Liver (tissue), 8 donors: ENCODE measurements at regions not wholly inside any gene's neighbourhood (a gene's known extent, or its start where the extent isn't known, plus 50 kb on each side); places are given as distances from the start of the nearest gene placed in this dataset.

Experiments
- DNase-seq: peaks from one replicate; pipeline ENCODE4 v3.0.0-alpha.2; 2017; ENCODE audit warnings: low spot score
- H3K27ac ChIP-seq, 2 donors: one replicate each; pipeline ENCODE4 v1.7.0; 2013; ENCODE audit warnings: inconsistent platforms in 2 of 2, low read length in 2 of 2, control low read depth in 1 of 2, low read depth in 1 of 2, mild to moderate bottlenecking in 1 of 2
- H3K27me3 ChIP-seq, 4 donors: one replicate each; pipeline versions ENCODE4 v1.6.1 to v1.7.0; 2013; ENCODE audit warnings: low read length in 3 of 4, inconsistent platforms in 1 of 4, mild to moderate bottlenecking in 1 of 4, moderate library complexity in 1 of 4; ENCODE audit not compliant: control insufficient read depth in 4 of 4, insufficient read depth in 4 of 4
- H3K36me3 ChIP-seq, 4 donors: one replicate each; pipeline versions ENCODE4 v1.6.1 to v1.7.0; 2013; ENCODE audit warnings: low read length in 3 of 4, mild to moderate bottlenecking in 3 of 4, low read depth in 1 of 4, moderate library complexity in 1 of 4; ENCODE audit not compliant: control insufficient read depth in 4 of 4, insufficient read depth in 3 of 4
- H3K4me1 ChIP-seq, 4 donors: one replicate each; pipeline versions ENCODE4 v1.6.1 to v1.7.0; 2013; ENCODE audit warnings: low read length in 3 of 4, mild to moderate bottlenecking in 3 of 4, moderate library complexity in 1 of 4; ENCODE audit not compliant: control insufficient read depth in 4 of 4, insufficient read depth in 4 of 4
- H3K4me3 ChIP-seq, 3 donors: one replicate each; pipeline versions ENCODE4 v1.6.1 to v1.7.0; 2013; ENCODE audit warnings: low read length in 3 of 3, control low read depth in 1 of 3, low read depth in 1 of 3, mild to moderate bottlenecking in 1 of 3
- H3K9ac ChIP-seq, 2 donors: one replicate each; pipeline ENCODE4 v1.7.0; 2013; ENCODE audit warnings: low read length in 2 of 2, mild to moderate bottlenecking in 2 of 2, moderate library complexity in 2 of 2, control low read depth in 1 of 2, low read depth in 1 of 2
- H3K9me3 ChIP-seq, 4 donors: one replicate each; pipeline versions ENCODE4 v1.6.1 to v1.7.0; 2013; ENCODE audit warnings: low read length in 3 of 4; ENCODE audit not compliant: control insufficient read depth in 4 of 4
- EGR1 ChIP-seq, 2 donors: IDR thresholded peaks; 2 replicates each; pipeline ENCODE4 v1.6.1; 2016 to 2018; ENCODE audit warnings: antibody characterized with exemption in 2 of 2, low read depth in 2 of 2
- FOXA1 ChIP-seq: IDR thresholded peaks from 2 replicates; pipeline ENCODE4 v1.6.1; 2016; ENCODE audit warnings: antibody characterized with exemption
- FOXA2 ChIP-seq: IDR thresholded peaks from 2 replicates; pipeline ENCODE4 v1.6.1; 2016; ENCODE audit warnings: antibody characterized with exemption
- GABPA ChIP-seq, 2 donors: IDR thresholded peaks in 1 of 2; conservative IDR thresholded peaks in 1 of 2; 2 replicates each; pipeline ENCODE4 v1.6.1; 2016; ENCODE audit warnings: antibody characterized with exemption in 2 of 2, mild to moderate bottlenecking in 1 of 2, moderate library complexity in 1 of 2
- HNF4A ChIP-seq, 2 donors: conservative IDR thresholded peaks; 2 replicates each; pipeline ENCODE4 v1.6.1; 2016; ENCODE audit warnings: antibody characterized with exemption in 2 of 2, mild to moderate bottlenecking in 2 of 2
- HNF4G ChIP-seq: IDR thresholded peaks from 2 replicates; pipeline ENCODE4 v1.6.1; 2016; ENCODE audit warnings: antibody characterized with exemption
- JUND ChIP-seq, 2 donors: IDR thresholded peaks; 2 replicates each; pipeline ENCODE4 v1.6.1; 2016; ENCODE audit warnings: antibody characterized with exemption in 2 of 2
- NR2F2 ChIP-seq: IDR thresholded peaks from 2 replicates; pipeline ENCODE4 v1.6.1; 2016; ENCODE audit warnings: antibody characterized with exemption
- RAD21 ChIP-seq, 2 donors: IDR thresholded peaks; 2 replicates each; pipeline ENCODE4 v1.6.1; 2016; ENCODE audit warnings: antibody characterized with exemption in 2 of 2, mild to moderate bottlenecking in 2 of 2
- RXRA ChIP-seq, 2 donors: IDR thresholded peaks; 2 replicates each; pipeline ENCODE4 v1.6.1; 2017 to 2018; ENCODE audit warnings: antibody characterized with exemption in 2 of 2, mild to moderate bottlenecking in 1 of 2
- SP1 ChIP-seq: IDR thresholded peaks from 2 replicates; pipeline ENCODE4 v1.6.1; 2018; ENCODE audit warnings: antibody characterized with exemption, mild to moderate bottlenecking
- TAF1 ChIP-seq: conservative IDR thresholded peaks from 2 replicates; pipeline ENCODE4 v1.6.1; 2016; ENCODE audit warnings: antibody characterized with exemption, mild to moderate bottlenecking
- YY1 ChIP-seq: IDR thresholded peaks from 2 replicates; pipeline ENCODE4 v1.6.1; 2016; ENCODE audit warnings: antibody characterized with exemption, mild to moderate bottlenecking
- WGBS: extraction: QIAGEN DNeasy Blood & Tissue Kit; methylation state at CpG from one replicate; pipeline ENCODE4 v1.1.7; 2013; 5-methylcytosine and 5-hydroxymethylcytosine counted together
- TF ChIP-seq, protein P1 (sequence below): IDR thresholded peaks from 2 replicates; pipeline ENCODE4 v1.6.1; 2016; ENCODE audit warnings: antibody characterized with exemption
- TF ChIP-seq, protein P2 (sequence below): fragments of 150-350 bp; IDR thresholded peaks from 2 replicates; pipeline ENCODE4 v1.5.1; 2017; ENCODE audit warnings: improper control_type of control experiment, low read depth, low read length; ENCODE audit not compliant: missing input control
- TF ChIP-seq, protein P3 (sequence below): IDR thresholded peaks from 2 replicates; pipeline ENCODE4 v1.6.1; 2016; ENCODE audit warnings: antibody characterized with exemption
- TF ChIP-seq, protein P4 (sequence below): IDR thresholded peaks from 2 replicates; pipeline ENCODE4 v1.6.1; 2016; ENCODE audit warnings: antibody characterized with exemption
- TF ChIP-seq, protein P5 (sequence below): IDR thresholded peaks from 2 replicates; pipeline ENCODE4 v1.6.1; 2016; ENCODE audit warnings: antibody characterized with exemption, mild to moderate bottlenecking
- donor health status: healthy.
- donor health status: healthy.
- donor health status: healthy.
- donor health status: healthy.
- donor health status: healthy.

DNA sequence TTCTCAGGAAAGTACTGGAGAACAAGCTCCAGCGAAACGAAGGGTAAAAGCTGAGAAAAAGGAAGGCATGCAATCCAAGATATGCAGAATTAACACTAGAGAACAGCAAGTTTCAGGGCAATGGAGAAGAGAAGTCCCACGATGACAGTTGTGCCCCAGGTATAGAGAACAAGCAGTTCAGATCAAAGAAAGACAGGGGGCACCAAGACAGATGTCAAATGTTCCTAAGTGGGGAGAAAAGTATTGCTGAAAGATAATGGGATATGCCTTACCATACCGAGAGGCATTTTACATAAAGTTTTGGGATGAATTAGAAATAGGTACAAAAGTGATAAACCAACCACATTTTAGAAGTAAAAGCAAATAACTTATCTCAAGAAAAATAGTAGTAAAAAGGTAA, 79.1 kb upstream of the UBE2E3 start:
- Histone ChIP-seq H3K9ac (no peak overlapping the region), H3K4me3 (no peak overlapping the region), H3K27ac (no peak overlapping the region), H3K27me3 (no peaks in the 10 kb centered on the region), H3K36me3 (no peaks in the 10 kb centered on the region), H3K9me3 (no peaks in the 10 kb centered on the region), H3K4me1 (no peaks in the 10 kb centered on the region)
- no peak for DNase-seq
- TF ChIP-seq, protein P1, sequence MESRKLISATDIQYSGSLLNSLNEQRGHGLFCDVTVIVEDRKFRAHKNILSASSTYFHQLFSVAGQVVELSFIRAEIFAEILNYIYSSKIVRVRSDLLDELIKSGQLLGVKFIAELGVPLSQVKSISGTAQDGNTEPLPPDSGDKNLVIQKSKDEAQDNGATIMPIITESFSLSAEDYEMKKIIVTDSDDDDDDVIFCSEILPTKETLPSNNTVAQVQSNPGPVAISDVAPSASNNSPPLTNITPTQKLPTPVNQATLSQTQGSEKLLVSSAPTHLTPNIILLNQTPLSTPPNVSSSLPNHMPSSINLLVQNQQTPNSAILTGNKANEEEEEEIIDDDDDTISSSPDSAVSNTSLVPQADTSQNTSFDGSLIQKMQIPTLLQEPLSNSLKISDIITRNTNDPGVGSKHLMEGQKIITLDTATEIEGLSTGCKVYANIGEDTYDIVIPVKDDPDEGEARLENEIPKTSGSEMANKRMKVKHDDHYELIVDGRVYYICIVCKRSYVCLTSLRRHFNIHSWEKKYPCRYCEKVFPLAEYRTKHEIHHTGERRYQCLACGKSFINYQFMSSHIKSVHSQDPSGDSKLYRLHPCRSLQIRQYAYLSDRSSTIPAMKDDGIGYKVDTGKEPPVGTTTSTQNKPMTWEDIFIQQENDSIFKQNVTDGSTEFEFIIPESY: no peak
- TF ChIP-seq GABPA (IDR thresholded peaks at IDR 0.05 in 1 of 2, conservative IDR thresholded peaks at IDR 0.05 in 1 of 2) (no peak), NR2F2 (no peak), EGR1 (IDR thresholded peaks at IDR 0.05; ENCODE audit: low read depth in 2 of 2) (no peak)
- WGBS: 83% methylated on average over 4 of the region's 4 CpGs

DNA sequence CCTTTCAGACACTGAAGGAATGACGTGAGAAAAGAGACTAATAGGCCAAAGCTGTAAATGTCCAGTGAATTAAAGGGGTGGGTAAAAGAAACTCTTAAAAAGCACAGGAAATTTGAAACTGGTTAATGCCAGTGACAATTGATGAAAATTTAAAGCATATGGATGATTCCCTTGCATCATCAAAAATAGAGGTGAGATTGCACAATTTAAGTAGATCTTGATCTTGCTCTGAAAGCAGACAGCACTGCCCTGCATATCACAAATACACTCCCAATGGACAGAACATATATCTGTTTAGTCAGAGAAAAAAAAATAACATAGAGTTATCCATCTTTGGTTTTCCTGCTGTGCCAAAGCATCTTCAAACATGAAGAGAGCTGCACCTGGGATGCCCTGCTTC, 86.7 kb upstream of the UBE2E3 start:
- no peak overlapping the region for H3K9ac ChIP-seq
- H3K27ac ChIP-seq: no peak overlapping the region
- no peaks in the 10 kb centered on the region for H3K36me3 ChIP-seq
- H3K9me3 ChIP-seq: no peaks in the 10 kb centered on the region
- DNase-seq: no peak
- TF ChIP-seq SP1 (no peak), FOXA1 (no peak), TAF1 (no peak), RAD21 (IDR thresholded peaks at IDR 0.05) (no peak), JUND (IDR thresholded peaks at IDR 0.05) (no peak)
- WGBS: 80% methylated on average over 1 of the region's 1 CpG
- H3K4me1 ChIP-seq: no peaks in the 10 kb centered on the region
- no peak overlapping the region for H3K4me3 ChIP-seq
- H3K27me3 ChIP-seq: no peaks in the 10 kb centered on the region

DNA sequence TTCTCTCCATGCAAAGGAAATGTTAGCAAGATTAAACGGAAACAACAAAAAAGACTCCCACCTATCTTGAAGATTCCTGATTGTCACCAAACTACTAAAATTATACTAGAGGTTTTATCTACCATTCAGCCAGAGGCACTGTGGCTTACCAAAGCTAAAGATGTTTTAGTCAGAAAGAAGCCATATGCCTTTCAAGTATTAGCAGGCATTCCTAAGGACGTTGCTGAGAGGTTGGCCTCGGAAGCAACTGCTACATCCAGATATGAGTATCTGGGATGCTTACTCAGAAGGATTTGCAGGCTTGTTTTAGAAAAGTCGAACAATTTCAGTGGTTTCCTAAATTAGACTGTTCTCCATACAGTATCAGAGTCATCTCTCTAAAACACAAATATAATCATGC, 88.3 kb upstream of the UBE2E3 start:
- 72% methylated on average over 4 of the region's 4 CpGs for WGBS
- H3K4me3 ChIP-seq: no peak overlapping the region
- no peaks in the 10 kb centered on the region for H3K36me3 ChIP-seq
- H3K27me3 ChIP-seq: no peaks in the 10 kb centered on the region
- H3K9me3 ChIP-seq: no peaks in the 10 kb centered on the region
- no peak overlapping the region for H3K27ac ChIP-seq
- TF ChIP-seq FOXA1 (no peak), HNF4A (conservative IDR thresholded peaks at IDR 0.05) (no peak), JUND (IDR thresholded peaks at IDR 0.05) (no peak), SP1 (no peak), TAF1 (no peak), EGR1 (IDR thresholded peaks at IDR 0.05; ENCODE audit: low read depth in 2 of 2) (no peak), NR2F2 (no peak), HNF4G (no peak), RXRA (IDR thresholded peaks at IDR 0.05) (no peak), GABPA (IDR thresholded peaks at IDR 0.05 in 1 of 2, conservative IDR thresholded peaks at IDR 0.05 in 1 of 2) (no peak), RAD21 (IDR thresholded peaks at IDR 0.05) (no peak), FOXA2 (no peak), YY1 (no peak)
- TF ChIP-seq, protein P2, sequence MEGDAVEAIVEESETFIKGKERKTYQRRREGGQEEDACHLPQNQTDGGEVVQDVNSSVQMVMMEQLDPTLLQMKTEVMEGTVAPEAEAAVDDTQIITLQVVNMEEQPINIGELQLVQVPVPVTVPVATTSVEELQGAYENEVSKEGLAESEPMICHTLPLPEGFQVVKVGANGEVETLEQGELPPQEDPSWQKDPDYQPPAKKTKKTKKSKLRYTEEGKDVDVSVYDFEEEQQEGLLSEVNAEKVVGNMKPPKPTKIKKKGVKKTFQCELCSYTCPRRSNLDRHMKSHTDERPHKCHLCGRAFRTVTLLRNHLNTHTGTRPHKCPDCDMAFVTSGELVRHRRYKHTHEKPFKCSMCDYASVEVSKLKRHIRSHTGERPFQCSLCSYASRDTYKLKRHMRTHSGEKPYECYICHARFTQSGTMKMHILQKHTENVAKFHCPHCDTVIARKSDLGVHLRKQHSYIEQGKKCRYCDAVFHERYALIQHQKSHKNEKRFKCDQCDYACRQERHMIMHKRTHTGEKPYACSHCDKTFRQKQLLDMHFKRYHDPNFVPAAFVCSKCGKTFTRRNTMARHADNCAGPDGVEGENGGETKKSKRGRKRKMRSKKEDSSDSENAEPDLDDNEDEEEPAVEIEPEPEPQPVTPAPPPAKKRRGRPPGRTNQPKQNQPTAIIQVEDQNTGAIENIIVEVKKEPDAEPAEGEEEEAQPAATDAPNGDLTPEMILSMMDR: no peak
- TF ChIP-seq, protein P3, sequence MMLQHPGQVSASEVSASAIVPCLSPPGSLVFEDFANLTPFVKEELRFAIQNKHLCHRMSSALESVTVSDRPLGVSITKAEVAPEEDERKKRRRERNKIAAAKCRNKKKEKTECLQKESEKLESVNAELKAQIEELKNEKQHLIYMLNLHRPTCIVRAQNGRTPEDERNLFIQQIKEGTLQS: no peak
- TF ChIP-seq, protein P1: no peak
- TF ChIP-seq, protein P4, sequence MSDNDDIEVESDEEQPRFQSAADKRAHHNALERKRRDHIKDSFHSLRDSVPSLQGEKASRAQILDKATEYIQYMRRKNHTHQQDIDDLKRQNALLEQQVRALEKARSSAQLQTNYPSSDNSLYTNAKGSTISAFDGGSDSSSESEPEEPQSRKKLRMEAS: no peak
- TF ChIP-seq, protein P5, sequence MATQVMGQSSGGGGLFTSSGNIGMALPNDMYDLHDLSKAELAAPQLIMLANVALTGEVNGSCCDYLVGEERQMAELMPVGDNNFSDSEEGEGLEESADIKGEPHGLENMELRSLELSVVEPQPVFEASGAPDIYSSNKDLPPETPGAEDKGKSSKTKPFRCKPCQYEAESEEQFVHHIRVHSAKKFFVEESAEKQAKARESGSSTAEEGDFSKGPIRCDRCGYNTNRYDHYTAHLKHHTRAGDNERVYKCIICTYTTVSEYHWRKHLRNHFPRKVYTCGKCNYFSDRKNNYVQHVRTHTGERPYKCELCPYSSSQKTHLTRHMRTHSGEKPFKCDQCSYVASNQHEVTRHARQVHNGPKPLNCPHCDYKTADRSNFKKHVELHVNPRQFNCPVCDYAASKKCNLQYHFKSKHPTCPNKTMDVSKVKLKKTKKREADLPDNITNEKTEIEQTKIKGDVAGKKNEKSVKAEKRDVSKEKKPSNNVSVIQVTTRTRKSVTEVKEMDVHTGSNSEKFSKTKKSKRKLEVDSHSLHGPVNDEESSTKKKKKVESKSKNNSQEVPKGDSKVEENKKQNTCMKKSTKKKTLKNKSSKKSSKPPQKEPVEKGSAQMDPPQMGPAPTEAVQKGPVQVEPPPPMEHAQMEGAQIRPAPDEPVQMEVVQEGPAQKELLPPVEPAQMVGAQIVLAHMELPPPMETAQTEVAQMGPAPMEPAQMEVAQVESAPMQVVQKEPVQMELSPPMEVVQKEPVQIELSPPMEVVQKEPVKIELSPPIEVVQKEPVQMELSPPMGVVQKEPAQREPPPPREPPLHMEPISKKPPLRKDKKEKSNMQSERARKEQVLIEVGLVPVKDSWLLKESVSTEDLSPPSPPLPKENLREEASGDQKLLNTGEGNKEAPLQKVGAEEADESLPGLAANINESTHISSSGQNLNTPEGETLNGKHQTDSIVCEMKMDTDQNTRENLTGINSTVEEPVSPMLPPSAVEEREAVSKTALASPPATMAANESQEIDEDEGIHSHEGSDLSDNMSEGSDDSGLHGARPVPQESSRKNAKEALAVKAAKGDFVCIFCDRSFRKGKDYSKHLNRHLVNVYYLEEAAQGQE: no peak
- H3K9ac ChIP-seq: no peak overlapping the region
- no peaks in the 10 kb centered on the region for H3K4me1 ChIP-seq
- DNase-seq: no peak
